ENCODE measurements at regions not wholly inside any gene's neighbourhood (a gene's known extent, or its start where the extent isn't known, plus 50 kb on each side); places are given as distances from the start of the nearest gene placed in this dataset.

- TF ChIP-seq CTCF (IDR thresholded peaks at IDR 0.05) (no peak), POLR2AphosphoS5 (IDR thresholded peaks at IDR 0.05) (no peak), EP300 (IDR thresholded peaks at IDR 0.05; ENCODE audit: low read depth) (no peak), POLR2A (IDR thresholded peaks at IDR 0.05) (no peak)
These were observed 155.9 kb upstream of the RBM19 start for GRCh38 chr12:114122016-114122415.

Data from transverse colon (tissue), 4 donors.